ENCODE measurements at regions not wholly inside any gene's neighbourhood (a gene's known extent, or its start where the extent isn't known, plus 50 kb on each side); places are given as distances from the start of the nearest gene placed in this dataset.

GRCh38 chr19:29428071-29428470 is 97.7 kb upstream of the VSTM2B start:
- no peak for DNase-seq (ENCODE audit: low read depth in 2 of 2)

GRCh38 chr19:29429021-29429420 is 96.8 kb upstream of the VSTM2B start:
- DNase-seq (ENCODE audit: low read depth in 2 of 2): no peak

- no peak for DNase-seq (ENCODE audit: low read depth in 2 of 2)
Measured at GRCh38 chr19:29429581-29429980, 96.2 kb upstream of the VSTM2B start.

- DNase-seq (ENCODE audit: low read depth in 2 of 2): no peak
Measured at GRCh38 chr19:29431332-29431731, 94.5 kb upstream of the VSTM2B start.

- no peak for DNase-seq (ENCODE audit: low read depth in 2 of 2)
Measured at GRCh38 chr19:29432677-29433076, 93.1 kb upstream of the VSTM2B start.

- DNase-seq (ENCODE audit: low read depth in 2 of 2): no peak
Measured at GRCh38 chr19:29436591-29437103, 89.1 kb upstream of the VSTM2B start.

GRCh38 chr19:29439021-29439420 is 86.8 kb upstream of the VSTM2B start:
- DNase-seq (ENCODE audit: low read depth in 2 of 2): no peak

GRCh38 chr19:29439688-29440550 is 85.9 kb upstream of the VSTM2B start:
- no peak for DNase-seq (ENCODE audit: low read depth in 2 of 2)

GRCh38 chr19:29442094-29442493 is 83.7 kb upstream of the VSTM2B start:
- no peak for DNase-seq (ENCODE audit: low read depth in 2 of 2)

- DNase-seq (ENCODE audit: low read depth in 2 of 2): no peak
Measured at GRCh38 chr19:29442910-29443309, 82.9 kb upstream of the VSTM2B start.

GRCh38 chr19:29445246-29445645 is 80.5 kb upstream of the VSTM2B start:
- no peak for DNase-seq (ENCODE audit: low read depth in 2 of 2)

GRCh38 chr19:29446361-29446760 is 79.4 kb upstream of the VSTM2B start:
- no peak for DNase-seq (ENCODE audit: low read depth in 2 of 2)

GRCh38 chr19:29448046-29448445 is 77.7 kb upstream of the VSTM2B start:
- DNase-seq (ENCODE audit: low read depth in 2 of 2): no peak

- no peak for DNase-seq (ENCODE audit: low read depth in 2 of 2)
Measured at GRCh38 chr19:29449371-29449770, 76.4 kb upstream of the VSTM2B start.

- DNase-seq (ENCODE audit: low read depth in 2 of 2): no peak
Measured at GRCh38 chr19:29450306-29450705, 75.5 kb upstream of the VSTM2B start.

- DNase-seq (ENCODE audit: low read depth in 2 of 2): no peak
Measured at GRCh38 chr19:29450812-29451211, 75.0 kb upstream of the VSTM2B start.

- DNase-seq (ENCODE audit: low read depth in 2 of 2): no peak
Measured at GRCh38 chr19:29454109-29454508, 71.7 kb upstream of the VSTM2B start.

- no peak for DNase-seq (ENCODE audit: low read depth in 2 of 2)
Measured at GRCh38 chr19:29457413-29457812, 68.4 kb upstream of the VSTM2B start.

- DNase-seq (ENCODE audit: low read depth in 2 of 2): no peak
Measured at GRCh38 chr19:29467824-29468401, 57.9 kb upstream of the VSTM2B start.

GRCh38 chr19:29475469-29475868 is 50.3 kb upstream of the VSTM2B start:
- no peak for DNase-seq (ENCODE audit: low read depth in 2 of 2)

Measured in stimulated activated CD4-positive, alpha-beta T cell treated with anti-CD3 and anti-CD28 coated beads, Interleukin-1b, Interleukin-23, amount 100 ng/mL, for 1 hour (primary cell).